WTC11 (cell line): ENCODE measurements at regions not wholly inside any gene's neighbourhood (a gene's known extent, or its start where the extent isn't known, plus 50 kb on each side); places are given as distances from the start of the nearest gene placed in this dataset.

ENCODE experiments used
- ATAC-seq: fragments of 200-7000 bp; cut with Tn5 transposase; 2 replicates; pipeline ENCODE4 v1.10.0; 2021; ENCODE audit warnings: mild to moderate bottlenecking, moderate library complexity
- CTCF ChIA-PET: fragments of 300-600 bp; sonication (Branson Sonifier 250); formaldehyde crosslinking; loops from one replicate; lab custom pipeline; 2021; ENCODE audit warnings: antibody characterized with exemption; lab: Charles Lee
- POLR2A ChIA-PET: fragments of 350-600 bp; sonication (Branson Sonifier 250); formaldehyde crosslinking; loops from one replicate; lab custom pipeline; 2021; ENCODE audit warnings: antibody characterized with exemption; lab: Charles Lee
- DNase-seq: peaks from one replicate; pipeline ENCODE4 v3.0.0; 2021; ENCODE audit warnings: low spot score
- H3K27ac Mint-ChIP-seq: 2 replicates; pipeline ENCODE4 v1.8.0; 2021; ENCODE audit warnings: mixed read lengths
- H3K27me3 Mint-ChIP-seq: 2 replicates; pipeline ENCODE4 v1.8.0; 2021; ENCODE audit warnings: low read depth, mild to moderate bottlenecking, moderate library complexity, mixed read lengths
- H3K36me3 Mint-ChIP-seq: 2 replicates; pipeline ENCODE4 v1.8.0; 2021; ENCODE audit warnings: mixed read lengths
- H3K4me1 Mint-ChIP-seq: 2 replicates; pipeline ENCODE4 v1.8.0; 2022; ENCODE audit warnings: mixed read lengths
- H3K4me3 Mint-ChIP-seq: 2 replicates; pipeline ENCODE4 v1.8.0; 2021; ENCODE audit warnings: mild to moderate bottlenecking, moderate library complexity, mixed read lengths
- H3K9me3 Mint-ChIP-seq: 2 replicates; pipeline ENCODE4 v1.8.0; 2021; ENCODE audit warnings: mixed read lengths
- EMX1 ChIP-seq: fragments of 250-450 bp; sonication (Bioruptor Pico); IDR thresholded peaks from 2 replicates; pipeline ENCODE4 v1.8.0; 2021; ENCODE audit warnings: mild to moderate bottlenecking
- ESRRA ChIP-seq: sonication (generic); formaldehyde crosslinking; IDR thresholded peaks from 2 replicates; pipeline ENCODE4 v1.8.1; 2022; ENCODE audit warnings: mild to moderate bottlenecking, missing genetic modification reagents, borderline replicate concordance
- FOXK1 ChIP-seq: sonication (generic); formaldehyde crosslinking; IDR thresholded peaks from 2 replicates; pipeline ENCODE4 v1.8.0; 2022; ENCODE audit warnings: mild to moderate bottlenecking, moderate library complexity, missing genetic modification reagents
- IRF2 ChIP-seq: sonication (generic); formaldehyde crosslinking; IDR thresholded peaks from 2 replicates; pipeline ENCODE4 v1.8.0; 2022; ENCODE audit warnings: low read depth, missing genetic modification reagents, borderline replicate concordance
- JUN ChIP-seq: sonication (generic); formaldehyde crosslinking; IDR thresholded peaks from 2 replicates; pipeline ENCODE4 v1.8.0; 2023; ENCODE audit warnings: mild to moderate bottlenecking, missing genetic modification reagents
- KAT7 ChIP-seq: sonication (generic); formaldehyde crosslinking; IDR thresholded peaks from 2 replicates; pipeline ENCODE4 v1.8.1; 2023; ENCODE audit warnings: missing genetic modification reagents, mild to moderate bottlenecking, borderline replicate concordance
- NR3C1 ChIP-seq: sonication (generic); formaldehyde crosslinking; conservative IDR thresholded peaks from 2 replicates; pipeline ENCODE4 v1.8.1; 2023; ENCODE audit warnings: low read depth, mild to moderate bottlenecking, missing genetic modification reagents
- OVOL2 ChIP-seq: fragments of 250-450 bp; sonication (Bioruptor Pico); IDR thresholded peaks from 2 replicates; pipeline ENCODE4 v1.9.0; 2021; ENCODE audit warnings: mild to moderate bottlenecking, borderline replicate concordance
- SMAD4 ChIP-seq: sonication (generic); formaldehyde crosslinking; IDR thresholded peaks from 2 replicates; pipeline ENCODE4 v1.8.0; 2022; ENCODE audit warnings: mild to moderate bottlenecking, missing genetic modification reagents
- TP53 ChIP-seq: sonication (generic); formaldehyde crosslinking; IDR thresholded peaks from 2 replicates; pipeline ENCODE4 v1.8.1; 2023; ENCODE audit warnings: mild to moderate bottlenecking, missing genetic modification reagents
- ZNF121 ChIP-seq: sonication (generic); formaldehyde crosslinking; IDR thresholded peaks from 2 replicates; pipeline ENCODE4 v1.8.0; 2023; ENCODE audit warnings: missing genetic modification reagents
- ZNF416 ChIP-seq: fragments of 250-450 bp; sonication (Bioruptor Pico); IDR thresholded peaks from 2 replicates; pipeline ENCODE4 v1.9.0; 2021; ENCODE audit warnings: mild to moderate bottlenecking, inconsistent platforms
- TF ChIP-seq, protein P1 (sequence below): fragments of 250-450 bp; sonication (Bioruptor Pico); conservative IDR thresholded peaks from 2 replicates; pipeline ENCODE4 v1.9.0; 2021; ENCODE audit warnings: mild to moderate bottlenecking
- TF ChIP-seq, protein P2 (sequence below): sonication (generic); formaldehyde crosslinking; IDR thresholded peaks from 2 replicates; pipeline ENCODE4 v1.8.0; 2022; ENCODE audit warnings: mild to moderate bottlenecking, missing genetic modification reagents
- TF ChIP-seq, protein P3 (sequence below): sonication (generic); formaldehyde crosslinking; IDR thresholded peaks from 2 replicates; pipeline ENCODE4 v1.8.1; 2023; ENCODE audit warnings: mild to moderate bottlenecking, missing genetic modification reagents
- TF ChIP-seq, protein P4 (sequence below): sonication (generic); formaldehyde crosslinking; IDR thresholded peaks from 2 replicates; pipeline ENCODE4 v1.8.1; 2023; ENCODE audit warnings: mild to moderate bottlenecking, missing genetic modification reagents, moderate library complexity
- TF ChIP-seq, protein P5 (sequence below): fragments of 250-450 bp; sonication (Bioruptor Pico); IDR thresholded peaks from 2 replicates; pipeline ENCODE4 v1.9.0; 2021; ENCODE audit warnings: mild to moderate bottlenecking
- TF ChIP-seq, protein P6 (sequence below): fragments of 250-450 bp; sonication (Bioruptor Pico); IDR thresholded peaks from 2 replicates; pipeline ENCODE4 v1.9.0; 2021; ENCODE audit warnings: mild to moderate bottlenecking, borderline replicate concordance

DNA sequence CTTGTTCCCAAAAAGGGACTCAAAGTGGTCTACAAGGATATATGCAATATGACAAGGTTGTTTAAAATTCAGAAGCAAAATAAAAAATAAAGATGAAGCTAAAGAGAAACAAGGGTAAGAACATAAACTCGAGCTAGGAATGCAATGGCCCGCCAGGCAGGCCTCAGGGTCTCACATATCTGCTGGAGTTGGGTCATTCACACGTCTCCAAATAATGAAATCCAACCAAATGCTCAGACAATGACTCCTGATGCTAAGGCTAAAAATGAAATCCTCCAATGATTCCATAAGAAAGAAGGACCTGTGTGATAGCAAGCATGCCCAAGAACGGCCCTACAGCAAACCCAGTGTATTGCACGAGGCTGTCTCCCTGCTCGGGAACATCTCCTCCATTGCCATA, 153.3 kb upstream of the ETS2 start:
- no peak for ATAC-seq
- H3K27me3 Mint-ChIP-seq: peaks cover 7% of the 10 kb centered on the region

DNA sequence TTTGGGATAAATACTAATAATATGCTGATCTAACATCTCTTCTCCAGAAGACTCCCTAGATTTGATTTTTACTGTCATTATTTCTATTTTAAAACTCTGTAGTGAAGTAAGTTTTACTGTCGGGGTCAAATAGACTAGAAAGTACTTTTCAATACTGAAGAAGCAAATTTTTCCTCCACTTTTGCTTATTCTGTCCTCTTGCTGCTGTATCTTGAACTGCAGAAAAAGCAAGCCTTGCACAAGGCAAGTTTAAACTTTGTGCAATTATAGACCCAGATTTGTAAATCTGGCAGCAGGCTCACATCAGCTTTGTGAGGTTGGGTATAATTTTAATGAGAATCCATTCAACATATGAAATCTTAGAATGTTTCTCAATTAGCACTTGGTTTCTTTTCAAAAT, 151.1 kb upstream of the ETS2 start:
- Mint-ChIP-seq H3K36me3 (no peaks in the 10 kb centered on the region), H3K27me3 (peaks cover 20% of the 10 kb centered on the region), H3K4me1 (peaks cover 16% of the 10 kb centered on the region), H3K4me3 (no peak overlapping the region), H3K27ac (no peak overlapping the region), H3K9me3 (no peaks in the 10 kb centered on the region)
- TF ChIP-seq TP53 (CRISPR knock-in tag) (no peak), FOXK1 (CRISPR knock-in tag) (no peak), OVOL2 (CRISPR knock-in tag) (no peak)
- TF ChIP-seq, protein P1, sequence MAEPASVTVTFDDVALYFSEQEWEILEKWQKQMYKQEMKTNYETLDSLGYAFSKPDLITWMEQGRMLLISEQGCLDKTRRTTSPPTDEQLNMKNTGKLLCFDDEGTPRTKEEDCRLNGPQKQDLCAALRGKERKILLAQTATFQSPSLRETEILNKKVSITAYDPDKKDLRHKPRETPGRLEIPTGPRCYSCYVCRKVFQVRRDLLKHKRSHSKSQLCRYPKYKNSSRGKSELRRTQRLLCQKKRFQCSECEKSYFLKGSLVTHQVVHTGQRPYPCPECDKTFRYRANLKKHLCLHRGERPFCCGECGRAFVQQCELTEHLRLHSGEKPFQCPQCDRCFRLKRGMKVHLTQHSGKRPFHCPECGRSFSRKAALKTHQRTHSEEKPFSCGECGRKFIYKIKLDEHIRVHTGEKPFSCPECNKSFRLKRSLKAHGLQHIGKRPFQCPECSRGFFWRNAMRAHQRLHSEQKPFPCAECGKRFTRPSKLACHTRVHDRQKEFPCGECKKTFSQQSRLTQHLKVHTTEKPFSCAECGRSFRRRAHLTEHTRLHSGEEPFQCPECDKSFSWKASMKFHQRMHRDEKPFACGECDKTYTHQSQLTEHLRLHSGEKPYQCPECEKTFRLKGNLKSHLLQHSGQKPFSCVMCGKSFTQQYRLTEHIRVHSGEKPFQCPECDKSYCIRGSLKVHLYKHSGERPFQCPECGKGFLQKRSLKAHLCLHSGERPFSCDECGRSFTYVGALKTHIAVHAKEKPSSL (CRISPR knock-in tag): no peak
- TF ChIP-seq, protein P2, sequence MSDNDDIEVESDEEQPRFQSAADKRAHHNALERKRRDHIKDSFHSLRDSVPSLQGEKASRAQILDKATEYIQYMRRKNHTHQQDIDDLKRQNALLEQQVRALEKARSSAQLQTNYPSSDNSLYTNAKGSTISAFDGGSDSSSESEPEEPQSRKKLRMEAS (CRISPR knock-in tag): no peak
- TF ChIP-seq, protein P3, sequence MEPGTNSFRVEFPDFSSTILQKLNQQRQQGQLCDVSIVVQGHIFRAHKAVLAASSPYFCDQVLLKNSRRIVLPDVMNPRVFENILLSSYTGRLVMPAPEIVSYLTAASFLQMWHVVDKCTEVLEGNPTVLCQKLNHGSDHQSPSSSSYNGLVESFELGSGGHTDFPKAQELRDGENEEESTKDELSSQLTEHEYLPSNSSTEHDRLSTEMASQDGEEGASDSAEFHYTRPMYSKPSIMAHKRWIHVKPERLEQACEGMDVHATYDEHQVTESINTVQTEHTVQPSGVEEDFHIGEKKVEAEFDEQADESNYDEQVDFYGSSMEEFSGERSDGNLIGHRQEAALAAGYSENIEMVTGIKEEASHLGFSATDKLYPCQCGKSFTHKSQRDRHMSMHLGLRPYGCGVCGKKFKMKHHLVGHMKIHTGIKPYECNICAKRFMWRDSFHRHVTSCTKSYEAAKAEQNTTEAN: no peak
- TF ChIP-seq, protein P4, sequence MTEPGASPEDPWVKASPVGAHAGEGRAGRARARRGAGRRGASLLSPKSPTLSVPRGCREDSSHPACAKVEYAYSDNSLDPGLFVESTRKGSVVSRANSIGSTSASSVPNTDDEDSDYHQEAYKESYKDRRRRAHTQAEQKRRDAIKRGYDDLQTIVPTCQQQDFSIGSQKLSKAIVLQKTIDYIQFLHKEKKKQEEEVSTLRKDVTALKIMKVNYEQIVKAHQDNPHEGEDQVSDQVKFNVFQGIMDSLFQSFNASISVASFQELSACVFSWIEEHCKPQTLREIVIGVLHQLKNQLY (CRISPR knock-in tag): no peak
- ATAC-seq (no peak), DNase-seq (no peak)
- ChIA-PET POLR2A (no interaction called here), CTCF (interaction anchor here (0.8 kb wide), 1 partner anchor 149 kb away, joined by 5 read pairs; no protein-coding TSS in a partner anchor)

More for the DNA sequence above, 153.3 kb upstream of the ETS2 start:
- TF ChIP-seq JUN (CRISPR knock-in tag) (no peak), NR3C1 (CRISPR knock-in tag) (no peak), IRF2 (no peak), EMX1 (CRISPR knock-in tag) (no peak), KAT7 (CRISPR knock-in tag) (no peak), ZNF416 (CRISPR knock-in tag) (no peak)
- Mint-ChIP-seq H3K36me3 (no peaks in the 10 kb centered on the region), H3K4me3 (no peak overlapping the region), H3K27ac (no peak overlapping the region), H3K9me3 (no peaks in the 10 kb centered on the region), H3K4me1 (peaks cover 10% of the 10 kb centered on the region)
- CTCF ChIA-PET: no interaction called here
- no peak for DNase-seq
- POLR2A ChIA-PET: no interaction called here

DNA sequence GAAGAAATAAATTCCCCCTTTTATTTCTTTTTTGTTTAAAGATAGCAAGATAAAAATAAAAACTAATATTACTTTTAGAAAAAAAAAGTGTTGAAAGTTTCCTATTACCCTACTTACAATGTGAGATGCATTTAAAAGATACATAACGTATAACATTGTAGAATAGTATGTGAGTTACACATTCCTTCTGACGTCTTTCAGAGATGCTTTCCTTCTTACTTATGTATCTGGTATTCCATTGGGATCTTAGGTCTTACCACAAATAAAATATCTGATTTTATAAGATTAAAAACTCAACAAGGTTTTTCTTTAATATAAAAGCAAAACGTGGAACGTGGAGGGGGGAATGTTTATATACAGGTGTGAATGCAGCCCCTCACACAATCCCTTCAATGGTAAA, 147.2 kb upstream of the ETS2 start:
- CTCF ChIA-PET: interaction anchor here (1.0 to 2.4 kb wide), 3 partner anchors 10 to 479 kb away, joined by 3 to 12 read pairs (median 3); no protein-coding TSS in a partner anchor
- H3K27ac Mint-ChIP-seq: no peak overlapping the region
- ATAC-seq (no peak), DNase-seq (no peak)
- H3K9me3 Mint-ChIP-seq: no peaks in the 10 kb centered on the region
- no peaks in the 10 kb centered on the region for H3K36me3 Mint-ChIP-seq
- POLR2A ChIA-PET: interaction anchor here (0.6 kb wide), 1 partner anchor 202 kb away, joined by 7 read pairs; no protein-coding TSS in a partner anchor
- H3K27me3 Mint-ChIP-seq: peaks cover 37% of the 10 kb centered on the region
- peaks cover 40% of the 10 kb centered on the region for H3K4me1 Mint-ChIP-seq
- no peak overlapping the region for H3K4me3 Mint-ChIP-seq
- TF ChIP-seq, protein P5, sequence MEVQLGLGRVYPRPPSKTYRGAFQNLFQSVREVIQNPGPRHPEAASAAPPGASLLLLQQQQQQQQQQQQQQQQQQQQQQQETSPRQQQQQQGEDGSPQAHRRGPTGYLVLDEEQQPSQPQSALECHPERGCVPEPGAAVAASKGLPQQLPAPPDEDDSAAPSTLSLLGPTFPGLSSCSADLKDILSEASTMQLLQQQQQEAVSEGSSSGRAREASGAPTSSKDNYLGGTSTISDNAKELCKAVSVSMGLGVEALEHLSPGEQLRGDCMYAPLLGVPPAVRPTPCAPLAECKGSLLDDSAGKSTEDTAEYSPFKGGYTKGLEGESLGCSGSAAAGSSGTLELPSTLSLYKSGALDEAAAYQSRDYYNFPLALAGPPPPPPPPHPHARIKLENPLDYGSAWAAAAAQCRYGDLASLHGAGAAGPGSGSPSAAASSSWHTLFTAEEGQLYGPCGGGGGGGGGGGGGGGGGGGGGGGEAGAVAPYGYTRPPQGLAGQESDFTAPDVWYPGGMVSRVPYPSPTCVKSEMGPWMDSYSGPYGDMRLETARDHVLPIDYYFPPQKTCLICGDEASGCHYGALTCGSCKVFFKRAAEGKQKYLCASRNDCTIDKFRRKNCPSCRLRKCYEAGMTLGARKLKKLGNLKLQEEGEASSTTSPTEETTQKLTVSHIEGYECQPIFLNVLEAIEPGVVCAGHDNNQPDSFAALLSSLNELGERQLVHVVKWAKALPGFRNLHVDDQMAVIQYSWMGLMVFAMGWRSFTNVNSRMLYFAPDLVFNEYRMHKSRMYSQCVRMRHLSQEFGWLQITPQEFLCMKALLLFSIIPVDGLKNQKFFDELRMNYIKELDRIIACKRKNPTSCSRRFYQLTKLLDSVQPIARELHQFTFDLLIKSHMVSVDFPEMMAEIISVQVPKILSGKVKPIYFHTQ (CRISPR knock-in tag): no peak
- no peak for TF ChIP-seq ZNF121
- no peak for TF ChIP-seq SMAD4 (CRISPR knock-in tag)
- TF ChIP-seq, protein P6, sequence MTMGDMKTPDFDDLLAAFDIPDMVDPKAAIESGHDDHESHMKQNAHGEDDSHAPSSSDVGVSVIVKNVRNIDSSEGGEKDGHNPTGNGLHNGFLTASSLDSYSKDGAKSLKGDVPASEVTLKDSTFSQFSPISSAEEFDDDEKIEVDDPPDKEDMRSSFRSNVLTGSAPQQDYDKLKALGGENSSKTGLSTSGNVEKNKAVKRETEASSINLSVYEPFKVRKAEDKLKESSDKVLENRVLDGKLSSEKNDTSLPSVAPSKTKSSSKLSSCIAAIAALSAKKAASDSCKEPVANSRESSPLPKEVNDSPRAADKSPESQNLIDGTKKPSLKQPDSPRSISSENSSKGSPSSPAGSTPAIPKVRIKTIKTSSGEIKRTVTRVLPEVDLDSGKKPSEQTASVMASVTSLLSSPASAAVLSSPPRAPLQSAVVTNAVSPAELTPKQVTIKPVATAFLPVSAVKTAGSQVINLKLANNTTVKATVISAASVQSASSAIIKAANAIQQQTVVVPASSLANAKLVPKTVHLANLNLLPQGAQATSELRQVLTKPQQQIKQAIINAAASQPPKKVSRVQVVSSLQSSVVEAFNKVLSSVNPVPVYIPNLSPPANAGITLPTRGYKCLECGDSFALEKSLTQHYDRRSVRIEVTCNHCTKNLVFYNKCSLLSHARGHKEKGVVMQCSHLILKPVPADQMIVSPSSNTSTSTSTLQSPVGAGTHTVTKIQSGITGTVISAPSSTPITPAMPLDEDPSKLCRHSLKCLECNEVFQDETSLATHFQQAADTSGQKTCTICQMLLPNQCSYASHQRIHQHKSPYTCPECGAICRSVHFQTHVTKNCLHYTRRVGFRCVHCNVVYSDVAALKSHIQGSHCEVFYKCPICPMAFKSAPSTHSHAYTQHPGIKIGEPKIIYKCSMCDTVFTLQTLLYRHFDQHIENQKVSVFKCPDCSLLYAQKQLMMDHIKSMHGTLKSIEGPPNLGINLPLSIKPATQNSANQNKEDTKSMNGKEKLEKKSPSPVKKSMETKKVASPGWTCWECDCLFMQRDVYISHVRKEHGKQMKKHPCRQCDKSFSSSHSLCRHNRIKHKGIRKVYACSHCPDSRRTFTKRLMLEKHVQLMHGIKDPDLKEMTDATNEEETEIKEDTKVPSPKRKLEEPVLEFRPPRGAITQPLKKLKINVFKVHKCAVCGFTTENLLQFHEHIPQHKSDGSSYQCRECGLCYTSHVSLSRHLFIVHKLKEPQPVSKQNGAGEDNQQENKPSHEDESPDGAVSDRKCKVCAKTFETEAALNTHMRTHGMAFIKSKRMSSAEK (CRISPR knock-in tag): no peak
- no peak for TF ChIP-seq ESRRA
- TF ChIP-seq, protein P1 (CRISPR knock-in tag): no peak
